ENCODE measurements at regions not wholly inside any gene's neighbourhood (a gene's known extent, or its start where the extent isn't known, plus 50 kb on each side); places are given as distances from the start of the nearest gene placed in this dataset.

DNA sequence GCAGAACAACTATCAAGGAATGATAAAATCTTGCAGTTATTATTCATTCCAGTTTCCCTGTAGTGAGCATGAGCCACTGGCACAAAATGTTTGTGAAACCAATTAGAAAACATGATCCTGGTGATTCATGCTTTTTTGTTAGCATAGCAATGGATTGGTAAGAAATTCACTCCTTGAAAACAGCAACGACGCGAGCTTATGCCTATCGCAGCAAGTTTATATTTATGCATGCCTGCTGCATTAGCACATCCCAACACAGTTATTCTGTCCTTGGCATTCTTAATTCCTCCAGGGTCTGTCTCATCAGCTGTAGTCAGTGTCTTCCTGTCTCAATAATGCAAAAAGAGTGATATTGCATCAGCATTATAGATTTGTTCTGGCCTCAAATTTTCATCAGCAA lies 975.9 kb downstream of the STIM2 start:
- no peak for DNase-seq (ENCODE audit: low read depth, low spot score)

DNA sequence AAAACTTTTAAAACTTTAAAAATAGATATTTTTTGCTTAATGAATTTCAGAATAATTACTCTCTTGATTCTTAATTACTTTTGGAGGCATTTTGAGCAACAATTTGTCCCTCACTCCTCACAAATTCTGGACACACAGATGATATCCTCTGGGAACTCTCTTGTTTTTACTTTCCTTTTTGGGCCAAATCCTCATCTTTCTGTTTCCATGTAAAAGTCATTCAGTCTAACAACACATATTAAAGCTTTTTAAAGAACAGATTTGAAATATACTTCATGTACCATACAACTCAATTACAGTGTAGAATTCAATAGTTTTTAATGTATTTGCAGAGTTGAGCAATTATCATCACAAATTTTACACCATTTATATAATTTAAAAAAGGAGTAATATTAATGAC lies 983.1 kb downstream of the STIM2 start:
- no peak for DNase-seq (ENCODE audit: low read depth, low spot score)

DNA sequence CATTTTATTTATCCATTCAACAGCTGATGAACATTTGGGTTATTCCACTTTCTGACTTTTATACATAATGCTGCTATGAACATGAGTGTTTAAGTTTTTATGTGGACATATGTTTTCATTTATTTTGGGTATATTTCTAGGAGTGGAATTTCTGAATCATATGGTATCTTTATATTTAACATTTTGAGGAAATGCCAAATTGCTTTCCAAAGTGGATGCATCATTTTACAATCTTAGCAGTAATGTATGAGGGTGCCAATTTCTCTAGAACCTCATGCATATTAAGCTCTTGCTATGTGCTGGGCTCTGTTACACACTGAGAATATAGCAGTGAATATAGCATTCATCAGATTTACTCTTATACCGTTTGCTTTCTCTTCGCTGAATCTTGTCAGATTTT lies 983.7 kb downstream of the STIM2 start:
- no peak for DNase-seq (ENCODE audit: low read depth, low spot score)

DNA sequence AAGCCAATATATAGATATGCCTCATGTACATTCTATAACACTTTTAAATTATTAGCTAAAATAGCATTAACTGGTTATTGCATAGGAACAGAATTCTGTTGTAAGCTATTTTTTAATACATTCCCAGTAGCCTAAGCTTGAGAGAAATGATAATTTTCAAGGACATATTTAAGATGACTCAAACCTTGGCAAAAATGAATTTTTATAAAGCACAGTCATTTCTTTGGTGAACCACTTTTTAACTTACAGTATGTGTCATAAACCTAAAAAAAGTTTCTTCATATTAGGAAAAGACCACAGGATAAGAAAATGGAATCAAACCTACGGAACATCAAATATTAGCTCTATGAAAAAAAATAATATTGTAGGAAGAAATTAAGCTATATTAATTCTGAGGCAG lies 986.3 kb downstream of the STIM2 start:
- DNase-seq (ENCODE audit: low read depth, low spot score) = no peak

DNA sequence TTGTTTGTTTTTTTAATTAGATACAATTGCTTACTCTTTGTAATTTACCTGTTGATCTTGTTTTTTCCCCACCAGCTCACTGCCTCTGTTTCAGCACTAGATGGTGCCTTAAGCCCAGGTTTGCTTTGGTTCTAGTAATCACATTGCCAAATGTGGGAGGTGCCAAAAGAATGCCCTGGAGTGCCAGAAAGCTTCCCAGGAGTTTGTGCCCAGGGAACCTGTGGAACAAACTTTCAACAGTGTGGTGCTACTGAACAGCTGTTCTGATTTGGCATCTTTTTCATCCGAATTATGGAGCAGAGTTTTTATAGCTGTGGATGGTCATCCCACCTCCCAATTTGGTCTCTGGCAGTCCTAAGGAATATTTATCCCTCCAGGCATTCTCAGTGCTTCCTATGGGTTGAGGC lies 1000.7 kb downstream of the STIM2 start:
- peak; percentile 35 for DNase-seq (ENCODE audit: low read depth, low spot score)

DNA sequence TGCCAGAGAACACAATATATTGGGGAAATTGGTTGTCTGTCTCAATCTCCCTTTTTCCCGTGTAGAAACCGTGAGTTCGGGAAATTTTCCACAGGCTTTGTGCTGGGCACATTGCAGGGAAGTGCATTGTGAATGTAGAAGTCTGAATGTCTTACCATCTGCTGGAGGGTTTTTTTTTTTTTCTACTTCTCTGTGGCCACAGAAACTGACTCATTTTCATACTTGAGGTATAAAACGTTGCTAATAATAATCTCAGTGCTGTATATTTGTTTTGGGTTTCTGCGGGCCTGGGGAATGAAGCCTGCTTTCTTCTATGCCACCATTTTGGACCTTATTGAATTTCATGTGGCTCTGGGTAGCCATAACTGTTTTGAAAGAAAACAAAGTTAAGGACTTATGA lies 1001.2 kb downstream of the STIM2 start:
- DNase-seq (ENCODE audit: low read depth, low spot score) = no peak

DNA sequence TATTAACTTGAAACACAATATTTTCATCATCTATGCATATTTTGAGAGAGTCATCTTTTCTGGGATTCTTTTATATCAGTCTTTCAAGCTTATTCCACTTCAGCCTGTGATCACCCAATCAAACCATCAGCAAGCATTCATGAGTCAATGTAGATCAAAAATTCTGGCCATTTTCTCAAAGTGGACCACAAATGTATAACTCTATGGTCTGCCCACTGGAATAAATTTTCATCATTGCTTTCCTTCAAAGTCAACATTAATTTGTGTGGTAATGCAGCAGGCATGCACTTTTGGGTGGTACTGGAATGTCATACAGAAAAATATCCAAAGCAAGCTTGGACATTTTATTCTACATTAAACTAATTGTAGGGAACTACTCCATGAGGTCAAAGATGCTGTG lies 1013.0 kb downstream of the STIM2 start:
- no peak for DNase-seq (ENCODE audit: low read depth, low spot score)

DNA sequence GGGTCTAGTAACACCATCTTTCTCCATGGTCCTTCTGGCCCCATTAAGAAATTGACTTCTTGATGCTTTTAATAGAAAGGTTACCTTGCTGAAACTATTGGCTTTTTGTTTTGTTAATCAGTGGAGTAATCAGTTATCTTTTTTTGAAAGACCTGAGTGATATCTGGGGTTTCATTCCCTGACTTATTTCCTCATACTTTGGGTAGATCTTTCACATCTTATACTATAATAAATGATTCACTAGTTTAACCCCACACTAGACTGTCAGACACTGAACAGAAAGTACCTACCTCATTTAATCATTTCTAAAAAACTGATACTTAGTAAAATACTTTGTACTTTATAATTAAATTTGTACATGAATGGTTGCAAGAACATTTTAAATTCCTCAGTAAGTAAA lies 1021.1 kb downstream of the STIM2 start:
- no peak for DNase-seq (ENCODE audit: low read depth, low spot score)

DNA sequence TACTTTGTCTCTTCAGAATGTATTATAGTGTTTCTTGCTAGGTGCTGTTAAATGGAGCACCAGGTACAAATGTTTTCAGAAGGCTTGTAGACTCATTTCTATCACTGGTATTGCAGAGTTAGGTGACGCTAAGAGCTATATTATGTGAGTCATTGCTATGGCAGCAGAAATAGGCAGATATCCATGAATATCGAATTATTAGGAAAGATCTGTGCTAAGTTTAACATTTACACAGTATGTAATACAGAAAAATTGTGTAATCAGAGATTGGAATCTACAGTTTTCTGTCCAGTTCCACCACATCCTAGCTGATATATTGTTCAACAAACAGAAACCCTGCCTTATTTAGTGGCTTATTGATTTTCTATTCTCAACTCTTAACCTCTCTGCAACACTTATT lies 1025.5 kb downstream of the STIM2 start:
- DNase-seq (ENCODE audit: low read depth, low spot score) = no peak

DNA sequence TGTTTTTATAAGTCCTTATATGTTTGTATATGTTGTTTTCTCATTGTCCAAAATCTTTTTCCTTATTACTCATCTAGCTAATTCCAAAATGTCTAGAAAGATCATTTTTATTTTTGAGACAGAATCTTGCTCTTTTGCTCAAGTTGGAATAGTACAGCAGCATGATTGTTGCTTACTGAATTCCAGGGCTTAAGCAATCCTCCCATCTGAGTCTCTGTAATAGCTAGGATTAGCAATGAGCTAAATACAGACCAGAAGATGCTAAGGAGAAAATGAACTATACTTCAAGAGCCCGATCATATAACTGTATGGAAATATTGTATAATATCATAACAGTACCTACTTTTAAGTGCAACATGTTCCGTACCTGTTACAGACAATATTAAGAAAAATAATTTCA lies 1027.0 kb downstream of the STIM2 start:
- no peak for DNase-seq (ENCODE audit: low read depth, low spot score)

DNA sequence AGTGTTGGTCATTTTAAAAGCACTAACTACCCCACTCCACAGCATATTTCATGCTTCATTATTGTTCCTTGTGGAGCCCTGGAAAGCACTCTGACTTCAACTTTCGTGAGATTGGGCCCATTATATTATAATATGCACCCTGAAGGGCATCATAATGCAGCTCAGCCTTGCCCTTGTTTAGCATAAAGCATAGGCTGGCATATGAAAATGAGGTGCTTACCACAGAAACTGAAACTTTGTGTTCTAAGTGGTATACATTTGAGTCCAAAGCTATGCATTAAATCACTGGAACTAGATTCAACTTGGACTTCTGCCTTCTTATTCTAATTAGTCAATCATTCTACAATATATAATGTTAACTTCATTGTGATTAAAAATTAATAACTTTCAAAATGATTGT lies 1027.9 kb downstream of the STIM2 start:
- DNase-seq (ENCODE audit: low read depth, low spot score) = no peak

DNA sequence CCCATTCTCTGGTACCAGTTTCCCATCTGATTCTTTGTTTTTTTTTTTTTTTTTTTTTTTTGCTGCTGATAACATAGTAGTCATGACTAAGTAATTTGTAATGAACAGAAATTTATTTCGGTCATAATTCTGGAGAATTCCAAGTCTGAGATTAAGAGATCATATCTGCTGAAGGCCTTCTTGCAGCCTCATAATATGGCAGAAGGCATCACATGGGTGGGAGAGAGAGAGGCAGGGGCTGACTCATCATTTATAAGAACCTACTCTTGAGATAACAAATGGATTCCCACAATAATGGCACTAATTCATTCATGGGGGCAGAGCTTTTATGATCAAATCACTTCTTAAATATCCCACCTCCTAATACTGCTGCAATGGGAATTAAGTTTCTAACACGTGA lies 1034.3 kb downstream of the STIM2 start:
- no peak for DNase-seq (ENCODE audit: low read depth, low spot score)

DNA sequence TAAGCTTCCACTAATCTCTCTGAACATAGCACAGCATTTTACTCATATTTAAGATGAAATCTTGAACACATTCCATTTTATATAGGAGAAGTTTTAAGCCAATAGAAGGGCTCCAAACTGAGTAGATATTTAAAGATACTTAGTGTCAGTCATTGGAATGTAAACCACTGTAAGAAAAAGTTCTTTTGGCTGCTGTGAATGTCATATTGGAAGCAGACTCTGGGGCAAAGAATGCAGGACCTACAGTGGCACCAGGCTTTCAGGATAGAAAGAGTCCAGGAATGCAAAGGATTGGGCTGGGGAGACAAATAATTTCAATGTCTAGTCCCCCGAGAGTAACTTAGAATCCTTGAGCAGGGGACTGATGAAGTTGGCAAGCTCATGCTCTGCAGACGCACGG lies 1047.7 kb downstream of the STIM2 start:
- no peak for DNase-seq (ENCODE audit: low read depth, low spot score)

DNA sequence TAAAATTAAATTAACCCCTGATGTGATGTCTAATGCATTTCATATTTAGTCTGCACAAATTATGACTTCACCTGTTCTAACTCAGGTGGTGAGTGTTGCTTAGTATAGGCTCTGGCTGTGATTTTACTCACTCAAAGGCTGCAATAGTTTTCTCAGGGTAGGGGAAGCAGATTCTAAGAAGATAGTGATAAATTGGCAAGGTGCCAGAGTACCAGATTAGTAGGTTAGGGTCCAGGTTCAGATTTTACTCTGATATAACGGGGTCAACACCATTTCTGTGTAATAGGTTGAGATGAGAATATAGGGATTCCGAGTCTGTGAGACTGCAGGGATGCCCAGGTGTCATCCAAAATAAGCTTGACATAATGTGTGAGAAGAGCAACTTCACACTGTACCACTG lies 1049.6 kb downstream of the STIM2 start:
- no peak for DNase-seq (ENCODE audit: low read depth, low spot score)

DNA sequence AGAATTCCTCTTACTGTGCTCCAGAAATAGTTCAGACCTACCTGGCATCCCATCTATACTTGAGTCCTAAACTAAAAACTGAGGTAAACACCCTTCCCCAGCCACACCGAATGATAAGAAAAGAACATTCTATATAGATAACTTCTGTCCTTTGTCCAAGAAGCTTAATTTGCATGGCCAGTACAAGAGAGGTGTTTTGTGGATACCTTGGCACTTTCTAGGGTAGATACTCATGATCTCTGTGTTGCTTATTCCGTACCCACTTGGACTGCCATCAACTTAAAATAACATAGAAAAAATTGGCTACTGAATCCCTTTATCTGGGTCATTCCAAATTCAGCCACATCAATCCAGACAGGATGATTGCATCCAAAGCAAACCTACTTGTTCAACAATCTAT lies 1050.4 kb downstream of the STIM2 start:
- no peak for DNase-seq (ENCODE audit: low read depth, low spot score)

DNA sequence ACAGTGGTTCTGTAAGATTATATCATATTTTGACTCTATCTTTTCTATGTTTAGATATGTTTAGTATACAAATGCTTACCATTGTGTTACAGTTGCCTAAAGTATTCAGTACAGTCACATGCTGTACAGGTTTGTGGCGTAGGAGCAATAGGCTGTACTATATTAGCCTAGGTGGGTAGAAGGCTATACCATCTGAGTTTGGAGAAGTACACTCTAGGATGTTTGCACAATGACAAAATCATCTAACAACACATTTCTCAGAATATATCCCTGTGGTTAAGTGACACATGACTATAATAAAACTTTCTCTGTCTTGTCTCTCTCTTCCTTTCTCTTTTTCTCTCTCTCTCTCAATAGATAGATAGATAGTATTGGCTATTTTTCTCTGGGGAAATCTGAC lies 1053.1 kb downstream of the STIM2 start:
- no peak for DNase-seq (ENCODE audit: low read depth, low spot score)

DNA sequence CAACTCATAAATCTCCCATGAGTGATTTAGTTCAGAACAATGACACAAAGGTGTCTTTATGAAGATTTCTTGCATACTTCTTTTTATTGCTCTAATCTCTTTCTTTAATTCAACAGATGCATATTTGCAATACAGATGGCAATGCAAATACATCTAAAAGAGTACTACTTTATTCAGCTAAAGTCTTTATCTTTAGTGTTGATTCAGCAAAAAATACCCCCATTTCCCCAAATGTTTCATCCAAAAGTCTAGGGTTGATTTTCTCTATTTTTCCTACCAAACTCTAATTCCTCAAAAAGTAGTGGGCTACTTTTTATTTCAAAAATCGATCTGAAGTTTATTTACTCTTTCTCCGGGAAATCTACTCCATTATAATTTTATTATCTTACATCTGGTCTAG lies 1055.2 kb downstream of the STIM2 start:
- no peak for DNase-seq (ENCODE audit: low read depth, low spot score)

DNA sequence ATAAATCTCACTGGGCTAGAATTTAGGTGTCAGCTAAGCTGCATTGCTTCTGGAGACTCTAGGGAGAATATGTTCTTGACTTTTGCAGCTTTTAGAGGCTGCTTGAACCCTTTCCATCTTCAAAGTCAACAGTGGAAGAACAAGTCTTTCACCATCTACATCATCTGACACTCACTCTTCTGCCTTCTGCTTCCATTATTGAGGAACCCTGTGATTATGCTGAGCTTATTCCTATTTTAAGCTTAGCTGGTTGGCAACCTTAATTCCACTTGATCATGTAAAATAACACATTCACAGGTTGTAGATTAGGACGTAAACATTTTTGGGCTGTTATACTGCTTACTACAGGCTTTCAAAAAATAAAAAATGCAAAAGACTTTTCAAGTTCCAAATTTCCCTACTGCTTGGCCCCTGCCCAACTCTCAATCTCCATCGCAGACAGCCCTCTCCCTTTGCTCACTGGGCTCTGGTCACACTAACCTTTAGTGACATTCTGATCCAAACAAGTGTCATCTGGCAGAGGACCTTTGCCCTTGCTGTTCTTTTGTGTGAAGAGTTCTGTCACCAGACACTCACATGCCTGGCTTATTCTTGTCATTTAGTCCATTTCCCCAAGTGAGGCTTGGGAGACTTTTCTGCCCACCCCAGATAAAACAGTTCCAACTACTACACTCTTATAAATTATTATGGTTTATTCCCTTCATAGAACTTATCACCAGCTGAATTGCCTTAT lies 1056.0 kb downstream of the STIM2 start:
- DNase-seq (ENCODE audit: low read depth, low spot score) = no peak

DNA sequence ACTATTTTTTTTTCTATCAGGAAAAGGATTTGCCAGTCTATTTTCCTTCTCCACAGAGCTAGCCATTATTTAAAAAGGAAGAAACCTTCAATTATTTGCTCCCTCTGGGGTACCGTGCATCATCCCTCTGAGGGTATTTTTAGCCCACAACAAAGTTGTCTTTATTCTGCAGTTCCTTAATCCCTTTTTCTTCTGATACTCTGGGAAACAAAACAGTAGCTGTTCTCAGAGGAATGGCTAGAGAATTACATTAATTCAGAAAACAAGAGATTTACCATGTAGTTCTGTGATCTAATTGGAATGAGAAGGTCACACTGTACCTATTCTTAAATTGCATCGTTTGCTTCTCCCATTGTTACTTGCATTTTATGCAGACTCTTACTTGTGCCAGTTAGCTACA lies 1056.7 kb downstream of the STIM2 start:
- DNase-seq (ENCODE audit: low read depth, low spot score) = no peak

DNA sequence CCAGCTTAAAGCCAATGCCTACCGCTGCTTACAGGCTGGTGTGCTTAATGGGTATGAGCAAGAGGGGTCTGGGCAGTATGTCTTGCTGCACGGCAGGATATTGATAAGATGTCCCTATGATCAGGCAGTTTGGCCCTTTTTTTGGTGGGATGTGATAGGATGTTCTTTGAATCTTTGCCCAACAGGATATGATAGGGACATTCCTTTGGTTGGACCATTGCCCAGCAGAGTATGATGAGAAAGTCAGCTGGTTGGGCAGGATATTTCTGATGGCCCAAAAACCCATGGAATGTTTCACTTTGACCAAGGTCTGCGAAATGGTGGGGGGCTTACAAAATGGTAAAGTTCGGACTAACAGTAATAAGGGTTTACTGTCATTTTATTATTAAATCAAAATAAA lies 1060.6 kb downstream of the STIM2 start:
- no peak for DNase-seq (ENCODE audit: low read depth, low spot score)

DNA sequence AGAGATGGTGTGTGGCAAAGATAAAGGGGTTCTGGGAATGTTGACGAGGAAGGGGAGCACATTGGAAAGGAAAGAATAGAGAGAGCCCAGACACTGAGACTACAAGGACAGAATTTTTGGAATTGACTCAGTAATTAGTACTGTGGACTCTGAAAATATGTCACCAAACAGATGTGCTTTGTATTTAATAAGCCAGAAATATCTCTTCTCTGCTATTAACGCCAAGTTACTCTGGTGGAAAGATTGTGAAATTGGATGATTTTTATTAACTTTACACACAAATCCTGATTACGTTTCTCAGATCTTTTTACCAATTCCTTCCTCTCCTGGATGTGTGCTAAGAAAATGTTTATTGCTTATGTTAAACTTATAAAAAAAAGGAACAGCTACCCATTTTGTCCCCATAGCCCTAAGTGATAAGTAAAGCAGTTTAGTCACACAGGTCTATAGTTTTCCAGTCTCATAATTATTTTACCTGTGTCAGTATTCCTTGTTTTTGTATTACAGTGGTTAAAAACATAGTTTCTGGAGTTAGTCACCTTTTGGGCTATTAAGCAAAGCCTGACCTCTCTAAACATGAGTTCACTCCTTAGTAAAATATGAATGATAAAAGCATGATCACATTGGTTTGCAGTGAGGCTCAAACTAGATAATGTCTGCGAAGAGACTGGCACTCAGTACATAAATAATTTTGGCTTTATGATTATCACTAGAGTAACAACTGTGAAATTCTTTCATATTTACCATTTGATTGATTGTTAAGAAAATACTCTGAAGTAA lies 1068.3 kb downstream of the STIM2 start:
- DNase-seq (ENCODE audit: low read depth, low spot score) = no peak

DNA sequence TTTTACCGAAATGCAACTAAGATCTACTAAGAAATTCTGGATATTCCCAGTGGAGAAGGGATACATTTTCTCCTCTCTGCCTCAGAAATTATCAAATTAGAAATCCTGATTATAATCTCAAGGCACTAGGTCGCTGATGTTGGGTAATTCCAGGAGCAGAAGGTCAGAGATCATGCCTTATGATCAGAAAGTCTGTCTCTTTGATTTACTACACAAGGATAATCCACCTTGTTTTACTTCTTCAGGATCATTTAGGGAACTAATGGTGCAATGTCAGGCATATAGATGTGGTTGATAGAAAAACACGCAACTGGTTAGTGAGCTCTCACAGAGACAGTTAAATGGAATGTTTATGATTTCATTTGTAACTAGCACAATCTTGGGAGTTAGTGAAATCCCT lies 1069.7 kb downstream of the STIM2 start:
- DNase-seq (ENCODE audit: low read depth, low spot score) = no peak

DNA sequence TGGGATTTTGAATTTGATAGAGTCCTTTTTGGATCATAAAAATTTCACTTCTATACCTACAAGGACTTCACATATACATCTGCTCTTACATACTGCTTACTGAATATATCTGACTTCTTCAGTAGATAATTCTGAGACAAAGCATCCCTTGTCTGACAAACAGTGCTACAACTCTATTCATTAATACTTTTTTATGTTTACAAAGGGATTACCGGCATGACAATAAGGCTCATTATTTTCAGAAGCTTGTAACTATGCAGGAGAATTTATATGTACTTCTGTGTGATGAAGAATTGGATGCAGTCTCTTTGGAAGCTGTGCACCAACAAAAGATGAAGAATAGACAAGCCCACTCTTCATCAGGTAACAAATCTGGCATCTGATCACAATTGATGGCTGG lies 1070.3 kb downstream of the STIM2 start:
- no peak for DNase-seq (ENCODE audit: low read depth, low spot score)

DNA sequence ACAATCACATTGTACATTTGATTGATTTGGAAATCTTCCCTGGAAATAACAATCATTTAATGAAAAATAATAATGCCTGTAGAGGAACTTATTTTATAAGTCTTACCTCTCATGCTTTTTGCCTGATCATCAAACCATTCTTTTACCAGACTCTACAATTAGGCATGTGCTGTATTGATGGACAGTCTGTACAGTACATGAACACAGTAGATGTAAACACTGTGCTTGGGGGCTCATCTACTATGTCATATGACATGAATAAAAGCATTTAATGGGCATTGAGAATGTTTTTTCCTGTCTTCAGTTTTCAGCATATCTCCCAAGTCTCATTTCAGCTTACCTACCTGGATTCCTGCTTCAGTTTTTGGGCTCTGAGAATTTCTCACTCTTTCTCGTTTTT lies 1070.9 kb downstream of the STIM2 start:
- DNase-seq (ENCODE audit: low read depth, low spot score) = no peak
